H9 (cell line): ENCODE measurements at regions not wholly inside any gene's neighbourhood (a gene's known extent, or its start where the extent isn't known, plus 50 kb on each side); places are given as distances from the start of the nearest gene placed in this dataset.
A peak's percentile ranks its signal among the peaks of the same experiment; 100 is the strongest.

Source experiments
- DNase-seq: peaks from one replicate; pipeline ENCODE4 v3.0.0-alpha.2; 2017
- H2AFZ ChIP-seq: one replicate; pipeline ENCODE4 v1.6.1; 2013; ENCODE audit warnings: mild to moderate bottlenecking, low read length, control low read depth, moderate library complexity
- H2AK5ac ChIP-seq: 2 replicates; pipeline ENCODE4 v1.6.1; 2013; ENCODE audit warnings: low read length, control low read depth, mixed read lengths; ENCODE audit not compliant: insufficient read length
- H2BK120ac ChIP-seq: one replicate; pipeline ENCODE4 v1.6.1; 2013; ENCODE audit warnings: low read depth, mild to moderate bottlenecking, low read length, control low read depth, inconsistent platforms; ENCODE audit not compliant: poor library complexity, severe bottlenecking
- H2BK12ac ChIP-seq: 2 replicates; pipeline ENCODE4 v1.6.1; 2013; ENCODE audit warnings: low read length, control low read depth, mixed read lengths, low read depth; ENCODE audit not compliant: insufficient read length
- H2BK15ac ChIP-seq: 2 replicates; pipeline ENCODE4 v1.6.1; 2013; ENCODE audit warnings: low read depth, low read length, control low read depth
- H2BK20ac ChIP-seq: one replicate; pipeline ENCODE4 v1.6.1; 2013; ENCODE audit warnings: low read depth, mild to moderate bottlenecking, low read length, control low read depth, inconsistent platforms; ENCODE audit not compliant: poor library complexity, severe bottlenecking
- H2BK5ac ChIP-seq: 2 replicates; pipeline ENCODE4 v1.6.1; 2013; ENCODE audit warnings: low read length, control low read depth, mixed read lengths; ENCODE audit not compliant: insufficient read length
- H3K14ac ChIP-seq: 2 replicates; pipeline ENCODE4 v1.6.1; 2013; ENCODE audit warnings: low read length, control low read depth; ENCODE audit not compliant: insufficient read depth
- H3K18ac ChIP-seq: 2 replicates; pipeline ENCODE4 v1.6.1; 2013; ENCODE audit warnings: low read depth, mild to moderate bottlenecking, mixed read lengths, low read length, control low read depth; ENCODE audit not compliant: insufficient read length
- H3K23ac ChIP-seq: 2 replicates; pipeline ENCODE4 v1.6.1; 2013; ENCODE audit warnings: low read length, control low read depth, mixed read lengths, low read depth; ENCODE audit not compliant: insufficient read length
- H3K23me2 ChIP-seq: 2 replicates; pipeline ENCODE4 v1.6.1; 2013; ENCODE audit warnings: low read depth, mild to moderate bottlenecking, mixed read lengths, low read length, control low read depth; ENCODE audit not compliant: insufficient read length, poor library complexity, severe bottlenecking
- H3K27ac ChIP-seq: 2 replicates; pipeline ENCODE4 v1.5.1; 2013; ENCODE audit warnings: low read length, control low read depth, mixed read lengths, low read depth; ENCODE audit not compliant: insufficient read length
- H3K27me3 ChIP-seq: 2 replicates; pipeline ENCODE4 v1.6.1; 2013; ENCODE audit warnings: low read length, control low read depth, inconsistent platforms; ENCODE audit not compliant: insufficient read depth
- H3K4ac ChIP-seq: 2 replicates; pipeline ENCODE4 v1.6.1; 2013; ENCODE audit warnings: low read depth, mild to moderate bottlenecking, control low read depth, inconsistent platforms, low read length, moderate library complexity
- H3K4me1 ChIP-seq: 2 replicates; pipeline ENCODE4 v1.6.1; 2013; ENCODE audit warnings: low read length, control low read depth, inconsistent platforms; ENCODE audit not compliant: insufficient read depth
- H3K4me2 ChIP-seq: 2 replicates; pipeline ENCODE4 v1.6.1; 2013; ENCODE audit warnings: low read length, control low read depth, mixed read lengths; ENCODE audit not compliant: insufficient read length, insufficient read depth
- H3K56ac ChIP-seq: 2 replicates; pipeline ENCODE4 v1.6.1; 2013; ENCODE audit warnings: low read depth, mild to moderate bottlenecking, mixed read lengths, low read length, control low read depth; ENCODE audit not compliant: insufficient read length
- H3K79me1 ChIP-seq: 2 replicates; pipeline ENCODE4 v1.6.1; 2013; ENCODE audit warnings: low read depth, mild to moderate bottlenecking, moderate library complexity, low read length, control low read depth, inconsistent platforms; ENCODE audit not compliant: insufficient read depth, poor library complexity, severe bottlenecking
- H3K79me2 ChIP-seq: 2 replicates; pipeline ENCODE4 v1.6.1; 2013; ENCODE audit warnings: low read length, control low read depth, inconsistent platforms; ENCODE audit not compliant: insufficient read depth
- H3K9ac ChIP-seq: 2 replicates; pipeline ENCODE4 v1.6.1; 2013; ENCODE audit warnings: low read length, control low read depth, mixed read lengths; ENCODE audit not compliant: insufficient read length; ENCODE audit errors: extremely low read depth
- H3K9me3 ChIP-seq: one replicate; pipeline ENCODE4 v1.6.1; 2013; ENCODE audit warnings: low read depth, low read length, inconsistent platforms; ENCODE audit not compliant: control insufficient read depth
- H3T11ph ChIP-seq: one replicate; pipeline ENCODE4 v1.6.1; 2013; ENCODE audit warnings: mild to moderate bottlenecking, low read length, control low read depth, inconsistent platforms
- H4K20me1 ChIP-seq: one replicate; pipeline ENCODE4 v1.6.1; 2013; ENCODE audit not compliant: control insufficient read depth, insufficient read length, insufficient read depth
- H4K5ac ChIP-seq: 2 replicates; pipeline ENCODE4 v1.6.1; 2013; ENCODE audit warnings: low read depth, mild to moderate bottlenecking, mixed read lengths, low read length, control low read depth; ENCODE audit not compliant: insufficient read length
- H4K8ac ChIP-seq: replicated peaks from 2 replicates; pipeline ENCODE4 v1.6.1; 2013; ENCODE audit warnings: low read length, control low read depth, mixed read lengths, low read depth; ENCODE audit not compliant: insufficient read length
- H4K91ac ChIP-seq: 2 replicates; pipeline ENCODE4 v1.6.1; 2013; ENCODE audit warnings: low read depth, mild to moderate bottlenecking, moderate library complexity, mixed read lengths, low read length, control low read depth; ENCODE audit not compliant: insufficient read length
- H3K27ac Mint-ChIP-seq, 3 experiments: 2 replicates in 2 of 3; 3 replicates in 1 of 3; pipeline ENCODE4 v1.8.0; 2020 to 2021; ENCODE audit warnings: mixed read lengths in 3 of 3, mild to moderate bottlenecking in 1 of 3, moderate library complexity in 1 of 3
- H3K27me3 Mint-ChIP-seq: 2 replicates; pipeline ENCODE4 v1.8.0; 2021; ENCODE audit warnings: low read depth, mild to moderate bottlenecking, moderate library complexity, mixed read lengths
- H3K36me3 Mint-ChIP-seq, 3 experiments: 2 replicates in 2 of 3; 3 replicates in 1 of 3; pipeline ENCODE4 v1.8.0; 2020 to 2021; ENCODE audit warnings: low read depth in 3 of 3, mixed read lengths in 3 of 3; ENCODE audit not compliant: insufficient read depth in 1 of 3
- H3K4me1 Mint-ChIP-seq, 2 experiments: 2 replicates each; pipeline ENCODE4 v1.8.0; 2020; ENCODE audit warnings: mixed read lengths in 2 of 2
- H3K4me3 Mint-ChIP-seq, 2 experiments: 2 replicates in 1 of 2; 3 replicates in 1 of 2; pipeline ENCODE4 v1.8.0; 2020 to 2021; ENCODE audit warnings: mild to moderate bottlenecking in 2 of 2, mixed read lengths in 2 of 2, moderate library complexity in 1 of 2
- H3K9me3 Mint-ChIP-seq, 2 experiments: 2 replicates in 1 of 2; 3 replicates in 1 of 2; pipeline ENCODE4 v1.8.0; 2020; ENCODE audit warnings: mild to moderate bottlenecking in 2 of 2, mixed read lengths in 2 of 2, moderate library complexity in 1 of 2
- CTCF ChIP-seq: fragments of 200-600 bp; sonication (generic); conservative IDR thresholded peaks from 3 replicates; pipeline ENCODE4 v1.8.0; 2021; ENCODE audit warnings: antibody characterized with exemption, mild to moderate bottlenecking
- WGBS: extraction: QIAGEN DNeasy Blood & Tissue Kit; methylation state at CpG from one replicate; pipeline ENCODE4 v1.1.7; 2013; ENCODE audit warnings: missing lambda C conversion rate, low lambda C conversion rate, mixed read lengths; ENCODE audit not compliant: insufficient read length; ENCODE audit errors: extremely low coverage; 5-methylcytosine and 5-hydroxymethylcytosine counted together

GRCh38 chr10:128624656-128625530, 498.7 kb upstream of the MKI67 start:
- Mint-ChIP-seq H3K27ac (peak overlapping the region in 1 of 3 experiments; percentile 17; a peak in 1 of 7 replicates), H3K4me3 (no peak overlapping the region; a peak in 1 of 5 replicates), H3K36me3 (peaks cover 2 to 4% (median 3%) of the 10 kb centered on the region in 3 experiments; a peak in 2 of 7 replicates), H3K9me3 (no peaks in the 10 kb centered on the region; a peak in 3 of 5 replicates), H3K4me1 (peaks cover 49 to 58% of the 10 kb centered on the region in 2 experiments), H3K27me3 (peaks cover 2% of the 10 kb centered on the region)
- H3K79me2 ChIP-seq, result no peaks in the 10 kb centered on the region
- no peak overlapping the region for H2AFZ ChIP-seq
- H2BK5ac ChIP-seq, result no peak overlapping the region
- H3K4me1 ChIP-seq, result peaks cover 9% of the 10 kb centered on the region; the same call in 1 of the 2 replicates
- H2BK12ac ChIP-seq, result no peak overlapping the region
- no peak overlapping the region for H2BK20ac ChIP-seq
- no peaks in the 10 kb centered on the region for H3K27me3 ChIP-seq
- no peak overlapping the region for H3K18ac ChIP-seq
- H3K4ac ChIP-seq, result no peak overlapping the region
- no peak overlapping the region for H3K4me2 ChIP-seq
- no peak overlapping the region for H3K56ac ChIP-seq
- DNase-seq, result no peak
- H4K5ac ChIP-seq, result no peak overlapping the region
- no peak overlapping the region for H4K8ac ChIP-seq
- no peak overlapping the region for H4K91ac ChIP-seq
- TF ChIP-seq CTCF, result no peak
- WGBS, result no CpG with 5 or more reads among the region's 18 CpGs
- no peak overlapping the region for H3K9ac ChIP-seq
- H3K14ac ChIP-seq, result no peak overlapping the region
- no peaks in the 10 kb centered on the region for H3K9me3 ChIP-seq
- no peaks in the 10 kb centered on the region for H3K79me1 ChIP-seq
- no peak overlapping the region for H2AK5ac ChIP-seq
- H3K23me2 ChIP-seq, result no peaks in the 10 kb centered on the region
- no peak overlapping the region for H2BK120ac ChIP-seq
- no peak overlapping the region for H3K27ac ChIP-seq
- H2BK15ac ChIP-seq, result no peak overlapping the region
- no peak overlapping the region for H3T11ph ChIP-seq
- no peak overlapping the region for H3K23ac ChIP-seq
- no peaks in the 10 kb centered on the region for H4K20me1 ChIP-seq
